Glomerular visceral epithelial cell (primary cell): ENCODE measurements at regions not wholly inside any gene's neighbourhood (a gene's known extent, or its start where the extent isn't known, plus 50 kb on each side); places are given as distances from the start of the nearest gene placed in this dataset.
A peak's percentile ranks its signal among the peaks of the same experiment; 100 is the strongest.

Experiments
- DNase-seq: peaks from one replicate; pipeline ENCODE4 v3.0.0-alpha.2; 2016; ENCODE audit errors: extremely low spot score

GRCh38 chr5:116389601-116390000, 185.0 kb downstream of the SEMA6A start:
- DNase-seq, result no peak

- DNase-seq, result peak; percentile 33
Measured at GRCh38 chr5:116388564-116389258, 185.9 kb downstream of the SEMA6A start.

GRCh38 chr5:116387738-116388137, 186.9 kb downstream of the SEMA6A start:
- no peak for DNase-seq

- no peak for DNase-seq
Measured at GRCh38 chr5:116386633-116387032, 188.0 kb downstream of the SEMA6A start.

- no peak for DNase-seq
Measured at GRCh38 chr5:116382874-116383266, 191.8 kb downstream of the SEMA6A start.

GRCh38 chr5:116382032-116382873, 192.4 kb downstream of the SEMA6A start:
- DNase-seq, result no peak

GRCh38 chr5:116381201-116381600, 193.4 kb downstream of the SEMA6A start:
- DNase-seq, result no peak

- no peak for DNase-seq
Measured at GRCh38 chr5:116380621-116381020, 194.0 kb downstream of the SEMA6A start.

- no peak for DNase-seq
Measured at GRCh38 chr5:116379306-116379705, 195.3 kb downstream of the SEMA6A start.

- DNase-seq, result no peak
Measured at GRCh38 chr5:116378777-116379121, 195.9 kb downstream of the SEMA6A start.

GRCh38 chr5:116378007-116378776, 196.4 kb downstream of the SEMA6A start:
- DNase-seq, result no peak

- no peak for DNase-seq
Measured at GRCh38 chr5:116377276-116378006, 197.2 kb downstream of the SEMA6A start.

- no peak for DNase-seq
Measured at GRCh38 chr5:116375926-116376325, 198.7 kb downstream of the SEMA6A start.

- DNase-seq, result no peak
Measured at GRCh38 chr5:116374434-116374852, 200.2 kb downstream of the SEMA6A start.

GRCh38 chr5:116372931-116373597, 201.6 kb downstream of the SEMA6A start:
- DNase-seq, result no peak

GRCh38 chr5:116371935-116372334, 202.7 kb downstream of the SEMA6A start:
- no peak for DNase-seq

GRCh38 chr5:116371431-116371830, 203.2 kb downstream of the SEMA6A start:
- DNase-seq, result no peak

- DNase-seq, result no peak
Measured at GRCh38 chr5:116370886-116371285, 203.7 kb downstream of the SEMA6A start.

- no peak for DNase-seq
Measured at GRCh38 chr5:116370149-116370548, 204.5 kb downstream of the SEMA6A start.

GRCh38 chr5:116365006-116365496, 209.6 kb downstream of the SEMA6A start:
- no peak for DNase-seq

- no peak for DNase-seq
Measured at GRCh38 chr5:116363780-116364179, 210.8 kb downstream of the SEMA6A start.
